BLaER1 (cell line): ENCODE measurements at regions not wholly inside any gene's neighbourhood (a gene's known extent, or its start where the extent isn't known, plus 50 kb on each side); places are given as distances from the start of the nearest gene placed in this dataset.

Experiments
- H3K27ac ChIP-seq: shearing (Covaris generic); formaldehyde crosslinking; 2 replicates; pipeline ENCODE4 v1.8.1; 2022
- H3K27me3 ChIP-seq: shearing (Covaris generic); formaldehyde crosslinking; 2 replicates; pipeline ENCODE4 v1.8.1; 2022
- H3K36me3 ChIP-seq: shearing (Covaris generic); formaldehyde crosslinking; 2 replicates; pipeline ENCODE4 v1.8.1; 2022
- H3K4me1 ChIP-seq: shearing (Covaris generic); formaldehyde crosslinking; 2 replicates; pipeline ENCODE4 v1.8.1; 2022
- H3K4me2 ChIP-seq: shearing (Covaris generic); formaldehyde crosslinking; 2 replicates; pipeline ENCODE4 v1.8.1; 2022
- H3K4me3 ChIP-seq: shearing (Covaris generic); formaldehyde crosslinking; 2 replicates; pipeline ENCODE4 v1.8.1; 2022
- H3K9ac ChIP-seq: shearing (Covaris generic); formaldehyde crosslinking; 2 replicates; pipeline ENCODE4 v1.8.1; 2022
- H3K9me3 ChIP-seq: shearing (Covaris generic); formaldehyde crosslinking; 2 replicates; pipeline ENCODE4 v1.8.1; 2022
- H4K20me1 ChIP-seq: shearing (Covaris generic); formaldehyde crosslinking; 2 replicates; pipeline ENCODE4 v1.8.1; 2022
- Cebpa-rat ChIP-seq: shearing (Covaris generic); IDR thresholded peaks from 2 replicates; pipeline ENCODE4 v1.8.1; 2022

GRCh38 chr7:126228356-126229061 is 1024.2 kb downstream of the GRM8 start:
- Histone ChIP-seq H3K9me3 (no peaks in the 10 kb centered on the region), H3K9ac (no peak overlapping the region), H3K36me3 (no peaks in the 10 kb centered on the region), H4K20me1 (no peaks in the 10 kb centered on the region), H3K27ac (no peak overlapping the region), H3K27me3 (no peaks in the 10 kb centered on the region), H3K4me1 (no peaks in the 10 kb centered on the region; the same call in 1 of the 2 replicates), H3K4me2 (no peak overlapping the region), H3K4me3 (no peak overlapping the region)
- TF ChIP-seq Cebpa-rat, result no peak

DNA sequence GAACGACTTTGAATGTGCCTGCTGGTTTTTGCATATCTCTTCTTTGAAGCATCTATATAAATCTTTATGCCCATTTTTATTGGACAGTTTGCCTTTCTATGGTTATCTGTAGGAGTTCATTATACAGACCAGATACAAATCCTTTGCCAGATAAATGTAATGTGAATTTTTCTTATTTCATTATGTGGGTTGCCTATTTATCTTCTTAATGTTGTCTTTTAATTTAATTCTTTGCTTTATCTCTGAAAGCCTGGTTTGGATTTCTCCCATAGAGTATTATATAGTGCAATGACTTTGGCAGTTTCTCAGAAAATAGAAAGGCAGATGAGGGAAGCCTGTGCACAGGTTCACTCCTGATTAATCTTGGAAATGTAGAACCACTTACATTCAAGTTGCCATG is 1025.1 kb downstream of the GRM8 start:
- H3K4me1 ChIP-seq, result no peaks in the 10 kb centered on the region; the same call in 1 of the 2 replicates
- no peaks in the 10 kb centered on the region for H3K36me3 ChIP-seq
- TF ChIP-seq Cebpa-rat, result no peak
- H3K27me3 ChIP-seq, result no peaks in the 10 kb centered on the region
- no peak overlapping the region for H3K4me3 ChIP-seq
- no peaks in the 10 kb centered on the region for H4K20me1 ChIP-seq
- H3K4me2 ChIP-seq, result no peak overlapping the region
- H3K27ac ChIP-seq, result no peak overlapping the region
- no peaks in the 10 kb centered on the region for H3K9me3 ChIP-seq
- H3K9ac ChIP-seq, result no peak overlapping the region

DNA sequence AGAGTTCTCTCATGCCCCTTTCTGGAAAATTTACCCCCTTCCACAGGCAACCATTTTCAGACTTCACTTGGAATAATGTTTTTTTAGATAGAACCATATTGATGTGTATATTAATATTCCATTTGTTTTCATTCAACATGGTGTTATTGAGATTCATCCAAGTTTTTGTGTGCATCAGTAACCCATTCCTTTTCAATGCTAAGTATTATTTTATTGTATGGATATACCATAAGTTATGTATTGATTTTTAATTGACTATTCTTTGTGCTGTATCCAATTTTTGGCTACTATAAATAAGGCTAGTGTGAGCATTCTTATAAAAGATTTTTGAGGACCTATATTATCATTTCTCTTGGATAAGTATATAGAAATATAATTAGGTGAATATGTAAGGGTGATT is 1025.7 kb downstream of the GRM8 start:
- Histone ChIP-seq H4K20me1 (no peaks in the 10 kb centered on the region), H3K4me1 (no peaks in the 10 kb centered on the region; the same call in 1 of the 2 replicates), H3K9ac (no peak overlapping the region), H3K36me3 (no peaks in the 10 kb centered on the region), H3K9me3 (no peaks in the 10 kb centered on the region), H3K4me3 (no peak overlapping the region), H3K27me3 (no peaks in the 10 kb centered on the region), H3K27ac (no peak overlapping the region), H3K4me2 (no peak overlapping the region)
- TF ChIP-seq Cebpa-rat, result no peak

- TF ChIP-seq Cebpa-rat, result no peak
- Histone ChIP-seq H3K4me1 (peaks cover 6% of the 10 kb centered on the region; the same call in 1 of the 2 replicates), H3K4me3 (no peak overlapping the region)
Observed at GRCh38 chr7:126223729-126224128, 1029.0 kb downstream of the GRM8 start.

GRCh38 chr7:126222782-126223181 is 1030.0 kb downstream of the GRM8 start:
- H3K27me3 ChIP-seq, result no peaks in the 10 kb centered on the region
- no peak overlapping the region for H3K4me2 ChIP-seq
- H3K9ac ChIP-seq, result no peak overlapping the region
- no peaks in the 10 kb centered on the region for H3K9me3 ChIP-seq
- no peak overlapping the region for H3K4me3 ChIP-seq
- peaks cover 6% of the 10 kb centered on the region; the same call in 1 of the 2 replicates for H3K4me1 ChIP-seq
- no peaks in the 10 kb centered on the region for H4K20me1 ChIP-seq
- no peak overlapping the region for H3K27ac ChIP-seq
- H3K36me3 ChIP-seq, result no peaks in the 10 kb centered on the region
- TF ChIP-seq Cebpa-rat, result no peak

More at GRCh38 chr7:126223729-126224128, 1029.0 kb downstream of the GRM8 start:
- no peaks in the 10 kb centered on the region for H3K27me3 ChIP-seq
- no peak overlapping the region for H3K9ac ChIP-seq
- H3K27ac ChIP-seq, result no peak overlapping the region
- H3K4me2 ChIP-seq, result 0 out of 2 replicates have a peak overlapping the region, but pooled peaks have one; percentile 17
- no peaks in the 10 kb centered on the region for H4K20me1 ChIP-seq
- no peaks in the 10 kb centered on the region for H3K36me3 ChIP-seq
- H3K9me3 ChIP-seq, result no peaks in the 10 kb centered on the region

DNA sequence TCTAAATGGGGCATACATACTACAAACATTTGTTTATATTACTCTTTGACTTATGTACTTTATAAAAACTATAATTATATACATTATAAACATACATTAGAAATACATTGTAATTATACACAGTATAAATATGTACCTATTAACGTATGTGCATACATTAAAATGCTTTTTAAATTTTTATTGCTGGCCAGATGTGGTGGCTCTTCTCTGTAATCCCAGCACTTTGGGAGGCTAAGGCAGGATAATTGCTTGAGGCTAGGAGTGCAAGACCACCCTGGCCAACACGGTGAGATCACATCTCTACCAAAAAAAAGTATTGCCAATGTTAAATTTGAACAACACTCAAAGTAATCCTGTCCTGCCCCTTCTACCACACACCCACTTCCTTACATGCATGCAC is 1037.0 kb downstream of the GRM8 start:
- no peak for TF ChIP-seq Cebpa-rat
- Histone ChIP-seq H3K4me2 (no peak overlapping the region), H3K9me3 (no peaks in the 10 kb centered on the region), H3K9ac (no peak overlapping the region), H3K4me1 (peaks cover 6% of the 10 kb centered on the region), H3K27me3 (no peaks in the 10 kb centered on the region), H3K4me3 (no peak overlapping the region), H3K27ac (no peak overlapping the region), H3K36me3 (no peaks in the 10 kb centered on the region), H4K20me1 (no peaks in the 10 kb centered on the region)

- H3K4me2 ChIP-seq, result no peak overlapping the region
- H3K36me3 ChIP-seq, result no peaks in the 10 kb centered on the region
- H4K20me1 ChIP-seq, result no peaks in the 10 kb centered on the region
- no peak overlapping the region for H3K4me3 ChIP-seq
- TF ChIP-seq Cebpa-rat, result no peak
- H3K9me3 ChIP-seq, result no peaks in the 10 kb centered on the region
- no peak overlapping the region for H3K9ac ChIP-seq
- no peak overlapping the region for H3K27ac ChIP-seq
- no peaks in the 10 kb centered on the region for H3K27me3 ChIP-seq
- peaks cover 10% of the 10 kb centered on the region for H3K4me1 ChIP-seq
Observed at GRCh38 chr7:126213876-126214275, 1038.9 kb downstream of the GRM8 start.

DNA sequence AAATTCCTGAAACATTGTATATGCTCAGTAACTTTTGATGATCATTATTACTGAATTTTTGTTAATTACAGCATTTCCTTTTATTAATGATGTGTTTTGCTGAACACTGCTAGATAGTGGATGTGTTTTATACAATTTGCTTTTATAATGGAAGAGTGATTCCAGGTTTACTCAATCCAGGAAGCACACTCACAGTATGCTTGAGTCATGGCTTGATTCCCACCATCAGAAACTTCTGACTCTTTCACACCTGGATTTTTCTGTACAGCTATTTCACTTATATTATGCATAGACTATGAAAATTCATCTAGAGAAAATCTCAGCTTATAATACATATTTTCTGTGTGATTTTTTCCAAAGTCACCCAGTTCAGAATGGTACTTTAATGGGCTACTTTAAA is 1040.9 kb downstream of the GRM8 start:
- no peak overlapping the region for H3K27ac ChIP-seq
- no peaks in the 10 kb centered on the region for H3K9me3 ChIP-seq
- H3K4me1 ChIP-seq, result peaks cover 10% of the 10 kb centered on the region
- no peak overlapping the region for H3K9ac ChIP-seq
- no peak for TF ChIP-seq Cebpa-rat
- no peaks in the 10 kb centered on the region for H3K27me3 ChIP-seq
- no peaks in the 10 kb centered on the region for H4K20me1 ChIP-seq
- no peaks in the 10 kb centered on the region for H3K36me3 ChIP-seq
- no peak overlapping the region for H3K4me2 ChIP-seq
- no peak overlapping the region for H3K4me3 ChIP-seq

- peaks cover 10% of the 10 kb centered on the region for H3K4me1 ChIP-seq
- H3K36me3 ChIP-seq, result no peaks in the 10 kb centered on the region
- H3K9me3 ChIP-seq, result no peaks in the 10 kb centered on the region
- TF ChIP-seq Cebpa-rat, result no peak
- no peaks in the 10 kb centered on the region for H4K20me1 ChIP-seq
- no peak overlapping the region for H3K9ac ChIP-seq
- no peaks in the 10 kb centered on the region for H3K27me3 ChIP-seq
- H3K4me3 ChIP-seq, result no peak overlapping the region
- H3K27ac ChIP-seq, result no peak overlapping the region
- peak overlapping the region; percentile 54 for H3K4me2 ChIP-seq
Observed at GRCh38 chr7:126210707-126211106, 1042.0 kb downstream of the GRM8 start.

GRCh38 chr7:126203185-126203584 is 1049.6 kb downstream of the GRM8 start:
- H3K9ac ChIP-seq, result no peak overlapping the region
- H4K20me1 ChIP-seq, result no peaks in the 10 kb centered on the region
- no peaks in the 10 kb centered on the region for H3K4me1 ChIP-seq
- no peaks in the 10 kb centered on the region for H3K27me3 ChIP-seq
- no peak overlapping the region for H3K4me2 ChIP-seq
- no peaks in the 10 kb centered on the region for H3K36me3 ChIP-seq
- TF ChIP-seq Cebpa-rat, result no peak
- no peaks in the 10 kb centered on the region for H3K9me3 ChIP-seq
- H3K27ac ChIP-seq, result no peak overlapping the region
- no peak overlapping the region for H3K4me3 ChIP-seq
